ENCODE measurements at regions not wholly inside any gene's neighbourhood (a gene's known extent, or its start where the extent isn't known, plus 50 kb on each side); places are given as distances from the start of the nearest gene placed in this dataset. TPM values are rescaled to one million over a fixed set of nuclear protein-coding genes. Genes with fewer than 3 reads are reported as not detected.

DNA sequence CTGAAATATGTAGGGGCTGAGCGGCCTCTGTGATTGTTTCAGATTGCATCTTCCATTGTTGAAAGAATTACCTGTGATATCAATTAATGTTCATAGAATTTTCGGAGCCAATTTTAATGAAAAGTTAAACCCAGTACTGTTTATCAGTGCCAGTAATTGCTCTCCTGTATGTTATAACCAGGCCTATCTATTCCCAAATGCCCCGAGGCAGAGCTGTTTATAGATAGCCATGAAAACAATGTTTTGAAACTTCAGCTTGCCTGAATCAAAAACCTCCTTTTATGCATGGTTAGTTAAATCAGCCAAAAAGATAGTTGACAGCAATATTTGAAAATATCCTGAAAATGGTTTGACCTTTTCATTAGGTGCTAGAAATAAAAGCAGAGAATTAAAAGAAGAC, 50.1 kb upstream of the HDAC9 start:
- Histone ChIP-seq H3K9me3 (no peaks in the 10 kb centered on the region), H3K36me3 (no peaks in the 10 kb centered on the region), H3K27me3 (no peaks in the 10 kb centered on the region), H3K27ac (no peak overlapping the region), H3K4me3 (no peak overlapping the region), H3K4me1 (no peaks in the 10 kb centered on the region)
- no peak for DNase-seq (ENCODE audit: extremely low spot score in 2 of 2)
- intact Hi-C loops (cut with DNase I): no loop called here
- TF ChIP-seq, protein P1, sequence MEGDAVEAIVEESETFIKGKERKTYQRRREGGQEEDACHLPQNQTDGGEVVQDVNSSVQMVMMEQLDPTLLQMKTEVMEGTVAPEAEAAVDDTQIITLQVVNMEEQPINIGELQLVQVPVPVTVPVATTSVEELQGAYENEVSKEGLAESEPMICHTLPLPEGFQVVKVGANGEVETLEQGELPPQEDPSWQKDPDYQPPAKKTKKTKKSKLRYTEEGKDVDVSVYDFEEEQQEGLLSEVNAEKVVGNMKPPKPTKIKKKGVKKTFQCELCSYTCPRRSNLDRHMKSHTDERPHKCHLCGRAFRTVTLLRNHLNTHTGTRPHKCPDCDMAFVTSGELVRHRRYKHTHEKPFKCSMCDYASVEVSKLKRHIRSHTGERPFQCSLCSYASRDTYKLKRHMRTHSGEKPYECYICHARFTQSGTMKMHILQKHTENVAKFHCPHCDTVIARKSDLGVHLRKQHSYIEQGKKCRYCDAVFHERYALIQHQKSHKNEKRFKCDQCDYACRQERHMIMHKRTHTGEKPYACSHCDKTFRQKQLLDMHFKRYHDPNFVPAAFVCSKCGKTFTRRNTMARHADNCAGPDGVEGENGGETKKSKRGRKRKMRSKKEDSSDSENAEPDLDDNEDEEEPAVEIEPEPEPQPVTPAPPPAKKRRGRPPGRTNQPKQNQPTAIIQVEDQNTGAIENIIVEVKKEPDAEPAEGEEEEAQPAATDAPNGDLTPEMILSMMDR (IDR thresholded peaks at IDR 0.05): no peak
- TF ChIP-seq POLR2AphosphoS5 (IDR thresholded peaks at IDR 0.05; ENCODE audit: insufficient read depth in 1 of 2, low read depth in 1 of 2) (no peak), POLR2A (IDR thresholded peaks at IDR 0.05) (no peak)

Small RNA genes in the stretch of these regions (microRNA-seq; reads per million reads assigned to microRNA genes)
- gene MIR1302-6 (ENCODE audit: borderline number of aligned reads, borderline replicate concordance): not detected

Small RNA genes in the stretch of these regions (small RNA-seq; reads per million reads assigned to genes)
- not detected for gene MIR1302-6
